GM12865 (cell line): ENCODE measurements at regions not wholly inside any gene's neighbourhood (a gene's known extent, or its start where the extent isn't known, plus 50 kb on each side); places are given as distances from the start of the nearest gene placed in this dataset.
"Not testable (repeated sequence)": the region's sequence is repeated elsewhere in the genome, so short reads cannot be mapped to it uniquely, and the experiment has no call there.

Experiments
- DNase-seq: peaks from one replicate; pipeline ENCODE4 v3.0.0; 2010; ENCODE audit warnings: low read depth
- H3K4me3 ChIP-seq: 2 replicates; pipeline ENCODE4 v1.5.1; 2011; ENCODE audit warnings: mild to moderate bottlenecking, low read depth, low read length, control low read depth
- CTCF ChIP-seq: IDR thresholded peaks from 2 replicates; pipeline ENCODE4 v1.5.1; 2011; ENCODE audit warnings: low read length, control low read depth, low read depth, inconsistent platforms; ENCODE audit not compliant: insufficient read depth; ENCODE audit errors: missing control alignments

- DNase-seq = no peak
Observed at GRCh38 chr3:181610083-181610972, 101.4 kb upstream of the SOX2 start.

GRCh38 chr3:181609030-181609767 is 102.5 kb upstream of the SOX2 start:
- TF ChIP-seq CTCF = no peak
- no peak overlapping the region for H3K4me3 ChIP-seq
- DNase-seq = no peak

More at GRCh38 chr3:181610083-181610972, 101.4 kb upstream of the SOX2 start:
- TF ChIP-seq CTCF = no peak
- no peak overlapping the region for H3K4me3 ChIP-seq

GRCh38 chr3:181604267-181604666 is 107.5 kb upstream of the SOX2 start:
- no peak for TF ChIP-seq CTCF
- DNase-seq = no peak
- no peak overlapping the region for H3K4me3 ChIP-seq

DNA sequence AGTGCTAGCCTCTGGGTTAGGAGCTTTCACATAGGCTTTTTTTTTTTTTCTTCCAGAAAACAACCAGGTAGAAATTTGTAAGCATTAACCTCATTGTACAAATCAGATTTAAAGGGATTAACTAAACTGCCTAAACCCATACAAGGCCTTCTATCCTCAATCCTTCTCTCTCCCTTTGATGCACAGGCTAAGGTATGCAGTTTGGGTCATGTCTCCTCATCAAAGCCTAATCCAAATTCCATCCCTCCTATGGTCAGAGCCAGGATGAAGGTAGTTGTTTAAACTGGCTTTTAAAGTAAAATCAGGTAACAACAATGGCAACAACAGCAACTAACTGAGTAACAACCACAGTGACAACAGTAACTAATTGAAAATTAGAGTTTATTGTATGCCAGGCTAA is 115.6 kb upstream of the SOX2 start:
- no peak for TF ChIP-seq CTCF

GRCh38 chr3:181590939-181591338 is 120.8 kb upstream of the SOX2 start:
- not testable (repeated sequence) for DNase-seq

More for the DNA sequence above, 115.6 kb upstream of the SOX2 start:
- DNase-seq = no peak
- no peak overlapping the region for H3K4me3 ChIP-seq

DNA sequence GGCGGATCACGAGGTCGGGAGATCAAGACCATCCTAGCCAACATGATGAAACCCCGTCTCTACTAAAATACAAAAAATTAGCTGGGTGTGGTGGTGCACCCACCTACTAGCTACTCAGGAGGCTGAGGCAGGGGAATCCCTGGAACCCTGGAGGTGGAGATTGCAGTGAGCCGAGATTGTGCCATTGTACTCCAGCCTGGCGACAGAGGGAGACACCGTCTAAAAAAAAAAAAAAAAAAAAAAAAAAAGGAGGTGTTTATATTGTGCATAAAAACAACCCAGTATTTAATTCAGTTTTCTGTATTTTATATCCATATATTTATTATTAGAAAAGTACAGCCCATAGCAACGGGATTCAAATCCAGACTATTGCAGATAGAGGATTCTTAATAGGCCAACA is 129.1 kb upstream of the SOX2 start:
- no peak for DNase-seq
- TF ChIP-seq CTCF = no peak
- H3K4me3 ChIP-seq = no peak overlapping the region

More at GRCh38 chr3:181590939-181591338, 120.8 kb upstream of the SOX2 start:
- H3K4me3 ChIP-seq = not testable (repeated sequence)

- TF ChIP-seq CTCF = no peak
- no peak for DNase-seq
- no peak overlapping the region for H3K4me3 ChIP-seq
Observed at GRCh38 chr3:181581656-181582055, 130.1 kb upstream of the SOX2 start.
